Fibroblast of mammary gland (primary cell): ENCODE measurements at regions not wholly inside any gene's neighbourhood (a gene's known extent, or its start where the extent isn't known, plus 50 kb on each side); places are given as distances from the start of the nearest gene placed in this dataset.
"Not testable (repeated sequence)": the region's sequence is repeated elsewhere in the genome, so short reads cannot be mapped to it uniquely, and the experiment has no call there.

ENCODE experiments used
- DNase-seq: peaks from one replicate; pipeline ENCODE4 v3.0.0-alpha.2; 2010; ENCODE audit warnings: low read depth
- H3K4me3 ChIP-seq: 2 replicates; pipeline ENCODE4 v1.5.1; 2011; ENCODE audit warnings: low read depth, mild to moderate bottlenecking, low read length, moderate library complexity; ENCODE audit not compliant: control insufficient read depth
- TF ChIP-seq, protein P1 (sequence below): conservative IDR thresholded peaks from 2 replicates; pipeline ENCODE4 v1.5.1; 2011; ENCODE audit warnings: low read depth, low read length, inconsistent platforms; ENCODE audit not compliant: control insufficient read depth, insufficient read depth

DNA sequence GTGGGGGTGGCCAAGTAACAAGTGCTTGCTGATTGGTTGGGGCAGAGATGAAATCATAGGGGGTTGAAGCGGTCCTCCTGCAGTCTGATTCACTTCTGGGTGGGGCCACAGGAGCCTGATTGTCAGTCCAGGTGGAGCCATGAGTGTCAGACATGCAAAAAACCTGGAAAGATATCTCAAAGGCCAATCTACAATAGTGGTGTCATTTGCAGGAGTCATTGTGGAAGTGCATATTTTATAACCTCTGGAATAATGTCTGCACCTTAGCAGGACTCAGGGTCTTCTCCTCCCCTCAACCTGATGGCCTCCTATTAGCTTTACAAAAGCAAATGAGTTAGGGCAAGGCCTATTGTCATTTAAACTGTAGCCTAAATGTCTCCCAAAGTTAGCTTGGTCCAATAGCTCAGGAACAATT, 241.4 kb downstream of the NUAK1 start:
- H3K4me3 ChIP-seq: no peak overlapping the region
- DNase-seq: no peak
- TF ChIP-seq, protein P1, sequence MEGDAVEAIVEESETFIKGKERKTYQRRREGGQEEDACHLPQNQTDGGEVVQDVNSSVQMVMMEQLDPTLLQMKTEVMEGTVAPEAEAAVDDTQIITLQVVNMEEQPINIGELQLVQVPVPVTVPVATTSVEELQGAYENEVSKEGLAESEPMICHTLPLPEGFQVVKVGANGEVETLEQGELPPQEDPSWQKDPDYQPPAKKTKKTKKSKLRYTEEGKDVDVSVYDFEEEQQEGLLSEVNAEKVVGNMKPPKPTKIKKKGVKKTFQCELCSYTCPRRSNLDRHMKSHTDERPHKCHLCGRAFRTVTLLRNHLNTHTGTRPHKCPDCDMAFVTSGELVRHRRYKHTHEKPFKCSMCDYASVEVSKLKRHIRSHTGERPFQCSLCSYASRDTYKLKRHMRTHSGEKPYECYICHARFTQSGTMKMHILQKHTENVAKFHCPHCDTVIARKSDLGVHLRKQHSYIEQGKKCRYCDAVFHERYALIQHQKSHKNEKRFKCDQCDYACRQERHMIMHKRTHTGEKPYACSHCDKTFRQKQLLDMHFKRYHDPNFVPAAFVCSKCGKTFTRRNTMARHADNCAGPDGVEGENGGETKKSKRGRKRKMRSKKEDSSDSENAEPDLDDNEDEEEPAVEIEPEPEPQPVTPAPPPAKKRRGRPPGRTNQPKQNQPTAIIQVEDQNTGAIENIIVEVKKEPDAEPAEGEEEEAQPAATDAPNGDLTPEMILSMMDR: no peak

DNA sequence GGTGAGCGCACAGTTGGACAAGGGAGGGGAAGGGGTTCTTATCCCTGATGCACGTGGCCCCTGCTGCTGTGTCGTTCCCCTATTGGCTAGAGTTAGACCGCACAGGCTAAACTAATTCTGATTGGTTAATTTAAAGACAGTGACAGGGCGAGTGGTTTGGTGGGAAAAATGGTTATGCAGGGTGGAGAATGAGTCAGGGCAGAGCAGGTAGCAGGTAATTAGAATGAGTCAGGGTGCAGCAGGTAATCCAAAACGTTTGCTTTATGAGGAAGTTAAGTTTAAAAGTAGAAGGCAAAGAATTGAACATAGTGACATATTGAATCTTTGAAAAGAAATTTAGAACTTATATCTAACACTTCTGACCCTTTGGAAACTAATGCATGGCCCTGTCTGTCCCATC, 240.5 kb downstream of the NUAK1 start:
- not testable (repeated sequence) for DNase-seq, H3K4me3 ChIP-seq

DNA sequence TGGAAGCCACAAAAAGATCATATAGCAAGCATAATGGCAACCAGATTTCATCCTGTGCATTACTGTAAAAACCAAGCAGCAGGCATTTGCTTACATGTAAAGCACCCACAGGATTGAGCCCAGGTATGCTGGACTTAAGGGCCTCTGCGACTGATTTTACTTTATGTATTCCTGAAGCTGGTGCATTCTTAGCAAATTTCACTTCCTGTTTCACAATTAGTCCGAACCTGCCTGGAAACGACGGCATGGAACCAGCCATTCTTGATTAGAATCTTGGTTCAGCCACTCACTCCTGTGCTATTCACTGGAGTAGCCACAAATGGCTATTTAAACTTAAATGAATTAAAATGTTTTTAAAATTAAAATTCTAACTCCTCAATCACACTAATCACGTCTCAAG, 239.2 kb downstream of the NUAK1 start:
- no peak overlapping the region for H3K4me3 ChIP-seq
- no peak for DNase-seq
- TF ChIP-seq, protein P1: no peak

DNA sequence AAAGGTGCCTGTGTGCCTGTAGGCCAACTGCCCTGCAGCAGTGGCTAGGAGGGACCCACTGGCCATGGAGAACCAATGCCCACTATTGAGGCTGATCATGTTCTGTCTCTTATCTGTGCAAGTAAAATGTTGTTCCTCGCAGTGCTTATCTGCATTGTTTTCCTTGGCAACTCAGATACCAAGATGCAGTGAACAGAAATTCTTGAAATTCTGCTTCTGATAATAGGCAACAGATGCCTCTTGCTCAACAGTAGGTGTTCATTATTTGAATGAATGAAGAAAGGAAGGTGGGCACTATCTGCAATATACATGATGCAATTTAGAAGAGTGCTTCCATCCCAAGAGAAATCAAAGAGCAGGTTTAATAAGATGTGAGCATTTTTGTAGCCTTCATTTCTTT, 232.2 kb downstream of the NUAK1 start:
- DNase-seq: no peak
- no peak overlapping the region for H3K4me3 ChIP-seq
- TF ChIP-seq, protein P1: no peak

DNA sequence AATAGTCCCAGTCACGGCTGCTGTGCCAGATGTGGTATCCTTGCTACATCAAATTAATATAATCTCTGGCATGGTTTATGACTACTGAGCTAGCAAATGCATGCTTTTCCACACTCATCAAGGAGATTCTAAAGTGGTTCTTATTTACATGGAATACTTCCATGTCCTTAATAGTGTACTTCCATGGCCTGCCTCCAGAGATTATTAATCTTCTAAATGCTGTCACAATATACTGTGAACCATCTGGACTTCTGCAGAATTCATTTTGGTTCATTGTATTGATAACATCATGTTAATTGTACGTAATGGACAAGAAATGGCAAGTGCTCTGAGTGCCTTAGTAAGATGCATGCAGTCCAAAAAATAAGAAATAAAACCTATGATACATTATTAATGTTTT, 230.8 kb downstream of the NUAK1 start:
- TF ChIP-seq, protein P1: no peak
- no peak for DNase-seq
- H3K4me3 ChIP-seq: no peak overlapping the region

DNA sequence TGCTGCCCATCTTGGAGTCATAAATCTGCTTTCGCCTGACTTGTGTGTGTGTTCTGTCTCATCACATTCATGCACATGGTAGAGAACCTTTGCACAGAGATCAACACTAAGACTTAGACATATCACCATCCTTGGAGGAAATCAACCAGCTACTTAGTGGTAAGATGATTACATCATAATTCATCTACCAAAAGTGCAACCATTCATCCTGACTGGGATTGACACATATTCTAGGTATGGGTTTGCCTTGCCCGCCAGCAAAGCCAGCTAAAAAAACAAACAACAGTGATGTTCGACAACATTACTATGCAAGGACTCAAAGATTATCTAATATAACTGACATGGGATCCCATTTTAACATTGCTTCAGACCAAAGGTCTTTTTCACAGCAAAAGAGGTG, 228.7 kb downstream of the NUAK1 start:
- TF ChIP-seq, protein P1: no peak
- no peak overlapping the region for H3K4me3 ChIP-seq
- DNase-seq: no peak

DNA sequence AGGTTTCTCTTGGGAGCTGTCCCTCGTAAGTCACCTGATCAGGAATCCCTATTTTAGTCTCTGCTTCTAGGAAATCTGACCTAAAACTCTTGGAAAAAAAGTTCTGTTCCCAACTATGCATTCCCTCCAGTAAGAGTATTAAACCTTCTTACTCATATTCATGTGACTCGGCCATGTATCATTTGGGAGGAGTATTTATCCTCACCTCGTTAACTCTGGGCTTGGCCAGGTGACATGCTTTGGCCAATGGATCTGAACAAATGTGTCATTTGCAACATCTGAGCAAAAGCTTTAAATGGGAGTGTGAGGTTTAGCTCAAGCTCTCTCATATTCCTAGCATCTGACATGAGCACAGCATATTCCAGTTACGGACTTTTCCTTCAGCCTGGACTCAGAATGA, 226.8 kb downstream of the NUAK1 start:
- TF ChIP-seq, protein P1: no peak
- DNase-seq: no peak
- no peak overlapping the region for H3K4me3 ChIP-seq
